ENCODE measurements at regions not wholly inside any gene's neighbourhood (a gene's known extent, or its start where the extent isn't known, plus 50 kb on each side); places are given as distances from the start of the nearest gene placed in this dataset.
A peak's percentile ranks its signal among the peaks of the same experiment; 100 is the strongest.

GRCh38 chr2:6308986-6309385, 556.7 kb downstream of the CMPK2 start:
- TF ChIP-seq EZH2 (IDR thresholded peaks at IDR 0.05; ENCODE audit: borderline replicate concordance, insufficient read depth, low read depth, low read length, poor library complexity, severe bottlenecking) (no peak), CTCF (IDR thresholded peaks at IDR 0.05) (no peak)
- H3K36me3 ChIP-seq (replicated peaks in 1 of 2; ENCODE audit: control extremely low read depth in 1 of 2, control insufficient read depth in 1 of 2, extremely low read depth in 1 of 2, insufficient read depth in 2 of 2, low read length in 1 of 2): no peaks in the 10 kb centered on the region
- H3K9me3 ChIP-seq (ENCODE audit: control extremely low read depth in 1 of 3, control insufficient read depth in 2 of 3, insufficient read depth in 1 of 3, low read length in 2 of 3): no peaks in the 10 kb centered on the region
- 100% methylated on average over 1 of the region's 2 CpGs for WGBS (ENCODE audit: insufficient coverage)
- Mint-ChIP-seq H3K4me1 (peaks cover 18% of the 10 kb centered on the region), H3K27ac (no peak overlapping the region), H3K4me3 (no peak overlapping the region), H3K9me3 (ENCODE audit: insufficient read depth) (no peaks in the 10 kb centered on the region), H3K27me3 (no peaks in the 10 kb centered on the region)
- peaks cover 17 to 18% of the 10 kb centered on the region in 2 donors for H3K4me1 ChIP-seq (ENCODE audit: control insufficient read depth in 2 of 2, insufficient read depth in 2 of 2, low read length in 2 of 2)
- H3K79me2 ChIP-seq (ENCODE audit: control insufficient read depth, insufficient read depth, low read length): no peaks in the 10 kb centered on the region
- intact Hi-C loops (cut with micrococcal nuclease): no loop called here
- no peak overlapping the region for H3K4me3 ChIP-seq (ENCODE audit: control extremely low read depth in 1 of 5, extremely low read depth in 1 of 5, insufficient read depth in 1 of 5, low read depth in 2 of 5, low read length in 4 of 5)
- no peak overlapping the region for H3K4me2 ChIP-seq (replicated peaks; ENCODE audit: low read depth, low read length, poor library complexity, severe bottlenecking)
- POLR2A ChIA-PET: no interaction called here
- no peaks in the 10 kb centered on the region for H4K20me1 ChIP-seq (ENCODE audit: control insufficient read depth, insufficient read depth, low read length, poor library complexity, severe bottlenecking)
- no peak overlapping the region for H3K9ac ChIP-seq (ENCODE audit: low read length)
- H2AFZ ChIP-seq (ENCODE audit: insufficient read depth, low read depth, low read length, poor library complexity, severe bottlenecking): no peak overlapping the region
- ATAC-seq (ENCODE audit: low read depth) (no peak), DNase-seq (no peak)
- H3K27me3 ChIP-seq (replicated peaks in 1 of 4; ENCODE audit: control extremely low read depth in 1 of 4, control insufficient read depth in 3 of 4, insufficient read depth in 4 of 4, low read length in 3 of 4): no peaks in the 10 kb centered on the region
- CTCF ChIA-PET: no interaction called here
- no peak overlapping the region for H3K27ac ChIP-seq (ENCODE audit: low read length in 2 of 2)

DNA sequence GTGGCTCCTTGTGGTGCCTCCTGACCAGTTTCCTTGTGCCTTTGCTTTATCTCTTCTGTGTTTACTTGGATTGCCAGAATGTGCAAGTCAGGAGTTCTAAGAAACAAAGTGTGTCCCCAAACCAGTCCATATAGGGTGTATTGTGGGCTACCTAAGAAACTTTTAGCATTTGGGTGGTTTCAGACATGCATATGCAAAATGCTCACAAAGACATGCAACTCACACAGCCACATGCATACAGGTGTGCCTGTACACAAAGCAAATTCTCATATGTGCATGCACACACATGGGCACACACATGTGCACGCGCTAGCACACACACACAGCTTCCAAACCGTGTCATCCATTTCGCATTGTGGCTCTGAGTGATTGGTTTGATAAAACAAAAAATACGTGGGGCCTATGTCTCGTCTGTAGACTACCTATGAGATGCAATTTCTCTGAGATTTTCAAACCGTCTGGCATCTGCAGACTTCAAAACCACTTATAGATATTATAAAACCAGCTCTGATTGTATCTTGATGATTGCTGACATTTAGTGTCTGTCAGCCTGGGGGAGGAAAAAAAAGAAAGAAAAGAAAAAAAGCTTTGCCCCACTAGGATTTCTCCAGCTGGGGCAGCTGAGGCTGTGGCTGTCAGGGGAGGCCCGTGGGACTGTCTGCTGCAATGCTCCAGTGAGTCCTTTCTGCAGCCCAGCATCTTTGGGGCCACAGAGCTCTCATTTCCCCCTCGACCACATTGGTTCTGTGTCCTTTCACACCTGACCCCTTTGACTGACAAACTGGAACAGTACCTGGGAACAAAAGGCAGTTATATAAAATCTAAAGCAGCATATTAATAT, 556.1 kb downstream of the CMPK2 start:
- TF ChIP-seq CTCF (IDR thresholded peaks at IDR 0.05): no peak
- TF ChIP-seq EZH2 (IDR thresholded peaks at IDR 0.05; ENCODE audit: borderline replicate concordance, insufficient read depth, low read depth, low read length, poor library complexity, severe bottlenecking): no peak
- peak; percentile 76 for ATAC-seq (ENCODE audit: low read depth)
- ChIA-PET POLR2A (no interaction called here), CTCF (interaction anchor here (0.7 kb wide), 1 partner anchor 58 kb away, joined by 3 read pairs; no protein-coding TSS in a partner anchor)
- Histone ChIP-seq H3K27me3 (replicated peaks in 1 of 4; ENCODE audit: control extremely low read depth in 1 of 4, control insufficient read depth in 3 of 4, insufficient read depth in 4 of 4, low read length in 3 of 4) (no peaks in the 10 kb centered on the region), H4K20me1 (ENCODE audit: control insufficient read depth, insufficient read depth, low read length, poor library complexity, severe bottlenecking) (no peaks in the 10 kb centered on the region), H3K27ac (ENCODE audit: low read length in 2 of 2) (no peak overlapping the region), H3K79me2 (ENCODE audit: control insufficient read depth, insufficient read depth, low read length) (no peaks in the 10 kb centered on the region), H3K9me3 (ENCODE audit: control extremely low read depth in 1 of 3, control insufficient read depth in 2 of 3, insufficient read depth in 1 of 3, low read length in 2 of 3) (no peaks in the 10 kb centered on the region), H3K4me1 (ENCODE audit: control insufficient read depth in 2 of 2, insufficient read depth in 2 of 2, low read length in 2 of 2) (peaks cover 17 to 18% of the 10 kb centered on the region in 2 donors), H3K4me3 (ENCODE audit: control extremely low read depth in 1 of 5, extremely low read depth in 1 of 5, insufficient read depth in 1 of 5, low read depth in 2 of 5, low read length in 4 of 5) (no peak overlapping the region), H3K9ac (ENCODE audit: low read length) (peak overlapping the region; percentile 12), H2AFZ (ENCODE audit: insufficient read depth, low read depth, low read length, poor library complexity, severe bottlenecking) (no peak overlapping the region), H3K36me3 (replicated peaks in 1 of 2; ENCODE audit: control extremely low read depth in 1 of 2, control insufficient read depth in 1 of 2, extremely low read depth in 1 of 2, insufficient read depth in 2 of 2, low read length in 1 of 2) (no peaks in the 10 kb centered on the region), H3K4me2 (replicated peaks; ENCODE audit: low read depth, low read length, poor library complexity, severe bottlenecking) (peak overlapping the region; percentile 32)
- intact Hi-C loops (cut with micrococcal nuclease): no loop called here
- Mint-ChIP-seq H3K4me3 (peak overlapping the region; percentile 43), H3K4me1 (peaks cover 18% of the 10 kb centered on the region), H3K27me3 (no peaks in the 10 kb centered on the region), H3K27ac (peak overlapping the region; percentile 15), H3K9me3 (ENCODE audit: insufficient read depth) (no peaks in the 10 kb centered on the region)
- peak; percentile 30 for DNase-seq
- 8% methylated on average over 1 of the region's 9 CpGs for WGBS (ENCODE audit: insufficient coverage)

Data from B cell (primary cell).